Epithelial cell of prostate (primary cell): ENCODE measurements at regions not wholly inside any gene's neighbourhood (a gene's known extent, or its start where the extent isn't known, plus 50 kb on each side); places are given as distances from the start of the nearest gene placed in this dataset.
"Not testable (repeated sequence)": the region's sequence is repeated elsewhere in the genome, so short reads cannot be mapped to it uniquely, and the experiment has no call there.

Source experiments
- DNase-seq: peaks from one replicate; pipeline ENCODE4 v3.0.0-alpha.2; 2011; ENCODE audit warnings: low read depth, low spot score
- H3K27ac ChIP-seq: fragments of 450-650 bp; 2 replicates; pipeline ENCODE4 v1.5.1; 2017; ENCODE audit warnings: mild to moderate bottlenecking

GRCh38 chr4:154977228-154977627, 196.2 kb downstream of the RBM46 start:
- no peak for DNase-seq

GRCh38 chr4:154982187-154983047, 201.3 kb downstream of the RBM46 start:
- DNase-seq: no peak
- no peak overlapping the region for H3K27ac ChIP-seq

More at GRCh38 chr4:154977228-154977627, 196.2 kb downstream of the RBM46 start:
- H3K27ac ChIP-seq: no peak overlapping the region

- DNase-seq: no peak
- no peak overlapping the region for H3K27ac ChIP-seq
These were observed 202.6 kb downstream of the RBM46 start for GRCh38 chr4:154983714-154984113.

GRCh38 chr4:154984148-154984547, 203.1 kb downstream of the RBM46 start:
- DNase-seq: no peak
- H3K27ac ChIP-seq: no peak overlapping the region

- H3K27ac ChIP-seq: no peak overlapping the region
- DNase-seq: no peak
These were observed 203.5 kb downstream of the RBM46 start for GRCh38 chr4:154984616-154985015.

GRCh38 chr4:154985673-154986072, 204.6 kb downstream of the RBM46 start:
- no peak for DNase-seq
- H3K27ac ChIP-seq: no peak overlapping the region

- DNase-seq: no peak
- H3K27ac ChIP-seq: no peak overlapping the region
These were observed 207.4 kb downstream of the RBM46 start for GRCh38 chr4:154988511-154988910.

- no peak for DNase-seq
- H3K27ac ChIP-seq: no peak overlapping the region
These were observed 208.4 kb downstream of the RBM46 start for GRCh38 chr4:154989511-154989910.

GRCh38 chr4:154997866-154998265, 210.6 kb upstream of the NPY2R start:
- not testable (repeated sequence) for H3K27ac ChIP-seq, DNase-seq

- DNase-seq: no peak
- no peak overlapping the region for H3K27ac ChIP-seq
These were observed 210.2 kb upstream of the NPY2R start for GRCh38 chr4:154998284-154998683.

- H3K27ac ChIP-seq: no peak overlapping the region
- DNase-seq: no peak
These were observed 209.7 kb upstream of the NPY2R start for GRCh38 chr4:154998773-154999172.

GRCh38 chr4:154999950-155000578, 208.4 kb upstream of the NPY2R start:
- DNase-seq: no peak
- H3K27ac ChIP-seq: no peak overlapping the region

- DNase-seq: no peak
- no peak overlapping the region for H3K27ac ChIP-seq
These were observed 207.2 kb upstream of the NPY2R start for GRCh38 chr4:155001251-155001650.

- H3K27ac ChIP-seq: no peak overlapping the region
- DNase-seq: no peak
These were observed 202.9 kb upstream of the NPY2R start for GRCh38 chr4:155005395-155006090.

GRCh38 chr4:155007660-155008176, 200.7 kb upstream of the NPY2R start:
- H3K27ac ChIP-seq: no peak overlapping the region
- no peak for DNase-seq

GRCh38 chr4:155008389-155008788, 200.0 kb upstream of the NPY2R start:
- DNase-seq: no peak
- no peak overlapping the region for H3K27ac ChIP-seq

- no peak overlapping the region for H3K27ac ChIP-seq
- DNase-seq: no peak
These were observed 199.1 kb upstream of the NPY2R start for GRCh38 chr4:155009288-155009687.

GRCh38 chr4:155010376-155010775, 198.1 kb upstream of the NPY2R start:
- no peak overlapping the region for H3K27ac ChIP-seq
- no peak for DNase-seq

- H3K27ac ChIP-seq: no peak overlapping the region
- DNase-seq: no peak
These were observed 197.2 kb upstream of the NPY2R start for GRCh38 chr4:155011163-155011780.

GRCh38 chr4:155012469-155012868, 196.0 kb upstream of the NPY2R start:
- DNase-seq: no peak
- no peak overlapping the region for H3K27ac ChIP-seq
